ENCODE measurements at regions not wholly inside any gene's neighbourhood (a gene's known extent, or its start where the extent isn't known, plus 50 kb on each side); places are given as distances from the start of the nearest gene placed in this dataset.
"Not testable (repeated sequence)": the region's sequence is repeated elsewhere in the genome, so short reads cannot be mapped to it uniquely, and the experiment has no call there.

GRCh38 chr5:36739751-36740221 lies 133.4 kb downstream of the SLC1A3 start:
- peak; percentile 81 for DNase-seq (ENCODE audit: low spot score)
- H3K27me3 ChIP-seq = no peaks in the 10 kb centered on the region
- TF ChIP-seq CTCF (IDR thresholded peaks at IDR 0.05) = peak; percentile 35 to 84
- H3K36me3 ChIP-seq = no peaks in the 10 kb centered on the region
- no peak overlapping the region for H3K4me3 ChIP-seq
- H3K4me1 ChIP-seq = peaks cover 0 to 9% of the 10 kb centered on the region in 2 donors
- no peak overlapping the region for H3K27ac ChIP-seq
- no peaks in the 10 kb centered on the region for H3K9me3 ChIP-seq

- Histone ChIP-seq H3K4me3 (no peak overlapping the region), H3K27ac (no peak overlapping the region), H3K36me3 (no peaks in the 10 kb centered on the region), H3K27me3 (no peaks in the 10 kb centered on the region), H3K9me3 (no peaks in the 10 kb centered on the region), H3K4me1 (peaks cover 0 to 15% of the 10 kb centered on the region in 2 donors)
- DNase-seq (ENCODE audit: low spot score) = no peak
- TF ChIP-seq CTCF (IDR thresholded peaks at IDR 0.05) = no peak
These were observed 134.0 kb downstream of the SLC1A3 start for GRCh38 chr5:36740259-36740898.

- Histone ChIP-seq H3K9me3 (no peaks in the 10 kb centered on the region), H3K36me3 (no peaks in the 10 kb centered on the region), H3K4me3 (no peak overlapping the region), H3K27me3 (no peaks in the 10 kb centered on the region), H3K4me1 (peaks cover 0 to 16% of the 10 kb centered on the region in 2 donors), H3K27ac (no peak overlapping the region)
- no peak for DNase-seq (ENCODE audit: low spot score)
- no peak for TF ChIP-seq CTCF (IDR thresholded peaks at IDR 0.05)
These were observed 134.7 kb downstream of the SLC1A3 start for GRCh38 chr5:36741128-36741527.

- peak overlapping the region; percentile 33 to 46 for H3K27ac ChIP-seq
- no peaks in the 10 kb centered on the region for H3K36me3 ChIP-seq
- H3K27me3 ChIP-seq = no peaks in the 10 kb centered on the region
- TF ChIP-seq CTCF (IDR thresholded peaks at IDR 0.05) = peak in 1 of 2 donors; percentile 71
- H3K9me3 ChIP-seq = no peaks in the 10 kb centered on the region
- DNase-seq (ENCODE audit: low spot score) = peak; percentile 66
- peak overlapping the region; percentile 50 to 62 for H3K4me3 ChIP-seq
- H3K4me1 ChIP-seq = peaks cover 0 to 16% of the 10 kb centered on the region in 2 donors
These were observed 132.4 kb upstream of the NIPBL start for GRCh38 chr5:36743891-36744772.

GRCh38 chr5:36744773-36745589 lies 131.6 kb upstream of the NIPBL start:
- Histone ChIP-seq H3K36me3 (no peaks in the 10 kb centered on the region), H3K4me1 (peaks cover 0 to 16% of the 10 kb centered on the region in 2 donors), H3K27ac (peak overlapping the region; percentile 33 to 46), H3K9me3 (no peaks in the 10 kb centered on the region), H3K27me3 (no peaks in the 10 kb centered on the region), H3K4me3 (peak overlapping the region; percentile 50 to 62)
- TF ChIP-seq CTCF (IDR thresholded peaks at IDR 0.05) = peak; percentile 25 to 49
- DNase-seq (ENCODE audit: low spot score) = no peak

- H3K4me1 ChIP-seq = peaks cover 0 to 16% of the 10 kb centered on the region in 2 donors
- H3K4me3 ChIP-seq; H3K27me3 ChIP-seq; H3K27ac ChIP-seq; H3K36me3 ChIP-seq; DNase-seq (ENCODE audit: low spot score); H3K9me3 ChIP-seq: not testable (repeated sequence)
These were observed 128.8 kb upstream of the NIPBL start for GRCh38 chr5:36747794-36748193.

All from right atrium auricular region (tissue), 2 donors.